ENCODE measurements at regions not wholly inside any gene's neighbourhood (a gene's known extent, or its start where the extent isn't known, plus 50 kb on each side); places are given as distances from the start of the nearest gene placed in this dataset.

DNA sequence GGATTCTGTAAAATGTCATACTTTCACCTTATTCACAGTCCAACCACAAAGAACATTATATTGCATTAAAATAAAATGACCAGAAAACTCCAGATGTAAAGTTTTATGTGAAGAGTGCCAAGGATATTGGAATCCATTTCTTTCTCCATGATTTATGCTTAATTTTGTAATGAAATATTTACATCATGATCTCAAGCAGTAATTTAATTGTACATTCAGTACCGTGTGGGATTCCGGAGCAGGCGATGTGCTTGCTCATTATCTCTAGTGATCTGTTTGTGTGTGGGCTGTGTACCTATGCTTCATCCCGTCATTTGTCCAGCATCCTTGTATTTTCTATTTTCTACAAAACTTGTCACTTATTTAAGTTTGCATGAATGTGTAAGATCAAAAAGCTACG, 415.9 kb upstream of the SLC8A1 start:
- no peak for TF ChIP-seq EZH2 (IDR thresholded peaks at IDR 0.05; ENCODE audit: borderline replicate concordance, low read depth, low read length, poor library complexity, severe bottlenecking)
- TF ChIP-seq, protein P1, sequence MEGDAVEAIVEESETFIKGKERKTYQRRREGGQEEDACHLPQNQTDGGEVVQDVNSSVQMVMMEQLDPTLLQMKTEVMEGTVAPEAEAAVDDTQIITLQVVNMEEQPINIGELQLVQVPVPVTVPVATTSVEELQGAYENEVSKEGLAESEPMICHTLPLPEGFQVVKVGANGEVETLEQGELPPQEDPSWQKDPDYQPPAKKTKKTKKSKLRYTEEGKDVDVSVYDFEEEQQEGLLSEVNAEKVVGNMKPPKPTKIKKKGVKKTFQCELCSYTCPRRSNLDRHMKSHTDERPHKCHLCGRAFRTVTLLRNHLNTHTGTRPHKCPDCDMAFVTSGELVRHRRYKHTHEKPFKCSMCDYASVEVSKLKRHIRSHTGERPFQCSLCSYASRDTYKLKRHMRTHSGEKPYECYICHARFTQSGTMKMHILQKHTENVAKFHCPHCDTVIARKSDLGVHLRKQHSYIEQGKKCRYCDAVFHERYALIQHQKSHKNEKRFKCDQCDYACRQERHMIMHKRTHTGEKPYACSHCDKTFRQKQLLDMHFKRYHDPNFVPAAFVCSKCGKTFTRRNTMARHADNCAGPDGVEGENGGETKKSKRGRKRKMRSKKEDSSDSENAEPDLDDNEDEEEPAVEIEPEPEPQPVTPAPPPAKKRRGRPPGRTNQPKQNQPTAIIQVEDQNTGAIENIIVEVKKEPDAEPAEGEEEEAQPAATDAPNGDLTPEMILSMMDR (conservative IDR thresholded peaks at IDR 0.05; ENCODE audit: low read depth, low read length): no peak
- Histone ChIP-seq H3K4me3 (ENCODE audit: low read depth, low read length, poor library complexity, severe bottlenecking) (no peak overlapping the region), H3K36me3 (ENCODE audit: insufficient read depth, low read length, poor library complexity, severe bottlenecking) (no peaks in the 10 kb centered on the region), H3K9me3 (ENCODE audit: low read depth, low read length, poor library complexity, severe bottlenecking) (no peaks in the 10 kb centered on the region), H3K4me1 (ENCODE audit: insufficient read depth, low read length, poor library complexity, severe bottlenecking) (no peaks in the 10 kb centered on the region), H3K27ac (ENCODE audit: low read depth, low read length, poor library complexity, severe bottlenecking) (no peak overlapping the region), H3K27me3 (replicated peaks; ENCODE audit: insufficient read depth, low read depth, low read length, poor library complexity) (no peaks in the 10 kb centered on the region)
- intact Hi-C loops (cut with micrococcal nuclease; ENCODE audit: unreplicated experiment): no loop called here
- DNase-seq (ENCODE audit: low spot score): no peak
- ChIA-PET POLR2A (ENCODE audit: low non-redundant PET) (no interaction called here), CTCF (no interaction called here)
- no TSS peak for BruUV-seq (replicated peaks)

DNA sequence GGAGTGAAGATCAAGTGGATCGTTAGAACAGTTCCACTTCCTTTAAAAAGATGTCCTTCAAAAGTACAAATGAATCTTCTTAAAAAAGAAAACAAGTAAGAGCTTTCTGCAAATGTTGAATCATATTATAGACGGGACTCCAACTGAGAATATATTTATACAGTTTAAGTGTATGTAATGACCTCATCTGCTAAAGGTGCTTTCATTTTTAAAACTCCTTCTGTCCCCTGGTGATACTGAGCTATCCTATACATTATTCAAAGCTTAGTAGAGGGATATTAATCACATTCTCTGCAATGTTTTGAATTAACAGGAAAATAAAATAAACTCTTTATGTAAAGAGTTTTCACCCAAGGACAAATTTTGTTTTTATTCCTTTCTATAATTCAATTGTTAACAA, 420.7 kb upstream of the SLC8A1 start:
- Histone ChIP-seq H3K27me3 (replicated peaks; ENCODE audit: insufficient read depth, low read depth, low read length, poor library complexity) (no peaks in the 10 kb centered on the region), H3K27ac (ENCODE audit: low read depth, low read length, poor library complexity, severe bottlenecking) (no peak overlapping the region), H3K4me1 (ENCODE audit: insufficient read depth, low read length, poor library complexity, severe bottlenecking) (no peaks in the 10 kb centered on the region), H3K9me3 (ENCODE audit: low read depth, low read length, poor library complexity, severe bottlenecking) (no peaks in the 10 kb centered on the region), H3K4me3 (ENCODE audit: low read depth, low read length, poor library complexity, severe bottlenecking) (no peak overlapping the region), H3K36me3 (ENCODE audit: insufficient read depth, low read length, poor library complexity, severe bottlenecking) (no peaks in the 10 kb centered on the region)
- TF ChIP-seq, protein P1 (conservative IDR thresholded peaks at IDR 0.05; ENCODE audit: low read depth, low read length): no peak
- no peak for TF ChIP-seq EZH2 (IDR thresholded peaks at IDR 0.05; ENCODE audit: borderline replicate concordance, low read depth, low read length, poor library complexity, severe bottlenecking)
- no peak for DNase-seq (ENCODE audit: low spot score)
- CTCF ChIA-PET: no interaction called here
- POLR2A ChIA-PET (ENCODE audit: low non-redundant PET): interaction anchor here (0.6 kb wide), 1 partner anchor 298 kb away, joined by 4 read pairs; no protein-coding TSS in a partner anchor
- BruUV-seq (replicated peaks): no TSS peak
- intact Hi-C loops (cut with micrococcal nuclease; ENCODE audit: unreplicated experiment): no loop called here

DNA sequence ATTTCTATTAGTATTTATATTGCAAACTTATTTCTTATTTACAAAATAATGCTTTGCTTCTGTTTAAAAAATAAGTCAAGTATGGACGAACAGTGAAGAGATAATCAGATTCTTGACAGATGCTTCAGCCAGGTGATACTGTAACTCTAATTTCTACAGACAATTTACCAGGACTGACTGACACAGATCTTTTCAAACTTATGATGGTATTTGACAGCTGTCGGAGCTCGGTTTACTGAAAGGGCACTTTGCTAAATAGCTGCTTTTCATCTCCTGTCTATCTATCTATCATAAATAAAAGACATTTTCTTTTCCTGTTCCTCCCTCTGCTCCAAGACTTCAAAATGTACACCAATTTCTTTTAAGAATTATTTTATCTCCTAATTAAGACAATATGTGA, 422.5 kb upstream of the SLC8A1 start:
- DNase-seq (ENCODE audit: low spot score): no peak
- POLR2A ChIA-PET (ENCODE audit: low non-redundant PET): no interaction called here
- H3K4me3 ChIP-seq (ENCODE audit: low read depth, low read length, poor library complexity, severe bottlenecking): no peak overlapping the region
- intact Hi-C loops (cut with micrococcal nuclease; ENCODE audit: unreplicated experiment): no loop called here
- no peak overlapping the region for H3K27ac ChIP-seq (ENCODE audit: low read depth, low read length, poor library complexity, severe bottlenecking)
- BruUV-seq (replicated peaks): no TSS peak
- TF ChIP-seq EZH2 (IDR thresholded peaks at IDR 0.05; ENCODE audit: borderline replicate concordance, low read depth, low read length, poor library complexity, severe bottlenecking): no peak
- TF ChIP-seq, protein P1 (conservative IDR thresholded peaks at IDR 0.05; ENCODE audit: low read depth, low read length): no peak
- no peaks in the 10 kb centered on the region for H3K4me1 ChIP-seq (ENCODE audit: insufficient read depth, low read length, poor library complexity, severe bottlenecking)
- H3K9me3 ChIP-seq (ENCODE audit: low read depth, low read length, poor library complexity, severe bottlenecking): no peaks in the 10 kb centered on the region
- H3K27me3 ChIP-seq (replicated peaks; ENCODE audit: insufficient read depth, low read depth, low read length, poor library complexity): no peaks in the 10 kb centered on the region
- CTCF ChIA-PET: no interaction called here
- no peaks in the 10 kb centered on the region for H3K36me3 ChIP-seq (ENCODE audit: insufficient read depth, low read length, poor library complexity, severe bottlenecking)

Measured in A673 (cell line).